ENCODE measurements at regions not wholly inside any gene's neighbourhood (a gene's known extent, or its start where the extent isn't known, plus 50 kb on each side); places are given as distances from the start of the nearest gene placed in this dataset.

DNA sequence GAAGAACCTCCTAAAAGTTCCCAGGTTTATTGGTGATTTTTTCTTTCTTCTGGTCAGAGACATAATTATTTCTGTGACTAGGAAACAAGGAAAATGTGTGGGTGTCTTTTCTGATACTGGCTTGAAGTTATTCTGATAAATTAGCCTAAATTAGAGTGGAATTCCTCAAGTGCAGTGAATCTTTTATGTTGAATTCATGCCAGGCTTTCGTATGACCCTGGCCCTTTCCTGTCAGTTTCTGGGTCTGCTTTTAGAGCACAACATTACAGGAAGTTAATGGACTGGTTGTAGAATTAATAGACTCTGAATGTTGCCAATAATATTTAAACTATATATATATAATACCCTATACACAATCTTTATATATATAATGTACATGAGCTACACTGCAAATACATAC lies 230.6 kb upstream of the KIAA1217 start:
- intact Hi-C loops (cut with micrococcal nuclease) (no loop called here), dilution Hi-C loops (cut with MboI; ENCODE audit: extremely low pct_ligation_motif_present, low sequenced_read_pairs) (no loop called here)
- H3K27ac ChIP-seq (ENCODE audit: insufficient read depth, low read depth, low read length), result no peak overlapping the region
- no peaks in the 10 kb centered on the region for H3K36me3 ChIP-seq (ENCODE audit: control insufficient read depth in 2 of 2, extremely low read depth in 1 of 2, insufficient read depth in 2 of 2, low read length in 2 of 2)
- POLR2A ChIA-PET, result no interaction called here
- H3K9ac ChIP-seq (replicated peaks; ENCODE audit: extremely low read depth, insufficient read depth, low read length), result no peak overlapping the region
- H3K79me2 ChIP-seq (ENCODE audit: control insufficient read depth, insufficient read depth, low read length), result no peaks in the 10 kb centered on the region
- H4K20me1 ChIP-seq (replicated peaks; ENCODE audit: control insufficient read depth, extremely low read depth, insufficient read depth, low read length), result no peaks in the 10 kb centered on the region
- BruUV-seq (replicated peaks), result no TSS peak
- no peak overlapping the region for H3K4me2 ChIP-seq (ENCODE audit: insufficient read depth, low read length)
- DNase-seq (ENCODE audit: low read depth, low spot score) (no peak), FAIRE-seq (no peak)
- no peak overlapping the region for H2AFZ ChIP-seq (ENCODE audit: low read depth, low read length)
- TF ChIP-seq EZH2 (IDR thresholded peaks at IDR 0.05; ENCODE audit: borderline replicate concordance, low read depth, low read length, severe bottlenecking) (no peak), GATA2 (IDR thresholded peaks at IDR 0.05; ENCODE audit: insufficient read depth, insufficient read length, low read depth, low read length) (no peak), MYC (IDR thresholded peaks at IDR 0.05; ENCODE audit: low read depth, low read length) (no peak), JUN (IDR thresholded peaks at IDR 0.05; ENCODE audit: borderline replicate concordance, insufficient read depth, insufficient read length, low read depth) (no peak), POLR2A (IDR thresholded peaks at IDR 0.05; ENCODE audit: low read depth, low read length) (no peak), FOS (IDR thresholded peaks at IDR 0.05; ENCODE audit: borderline replicate concordance, insufficient read depth, low read length) (no peak), POLR2AphosphoS5 (IDR thresholded peaks at IDR 0.05; ENCODE audit: insufficient read depth, low read depth, low read length) (no peak)
- TF ChIP-seq, protein P1, sequence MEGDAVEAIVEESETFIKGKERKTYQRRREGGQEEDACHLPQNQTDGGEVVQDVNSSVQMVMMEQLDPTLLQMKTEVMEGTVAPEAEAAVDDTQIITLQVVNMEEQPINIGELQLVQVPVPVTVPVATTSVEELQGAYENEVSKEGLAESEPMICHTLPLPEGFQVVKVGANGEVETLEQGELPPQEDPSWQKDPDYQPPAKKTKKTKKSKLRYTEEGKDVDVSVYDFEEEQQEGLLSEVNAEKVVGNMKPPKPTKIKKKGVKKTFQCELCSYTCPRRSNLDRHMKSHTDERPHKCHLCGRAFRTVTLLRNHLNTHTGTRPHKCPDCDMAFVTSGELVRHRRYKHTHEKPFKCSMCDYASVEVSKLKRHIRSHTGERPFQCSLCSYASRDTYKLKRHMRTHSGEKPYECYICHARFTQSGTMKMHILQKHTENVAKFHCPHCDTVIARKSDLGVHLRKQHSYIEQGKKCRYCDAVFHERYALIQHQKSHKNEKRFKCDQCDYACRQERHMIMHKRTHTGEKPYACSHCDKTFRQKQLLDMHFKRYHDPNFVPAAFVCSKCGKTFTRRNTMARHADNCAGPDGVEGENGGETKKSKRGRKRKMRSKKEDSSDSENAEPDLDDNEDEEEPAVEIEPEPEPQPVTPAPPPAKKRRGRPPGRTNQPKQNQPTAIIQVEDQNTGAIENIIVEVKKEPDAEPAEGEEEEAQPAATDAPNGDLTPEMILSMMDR (IDR thresholded peaks at IDR 0.05; ENCODE audit: extremely low read depth in 1 of 2, insufficient read depth in 1 of 2, low read depth in 1 of 2, low read length in 2 of 2), result no peak
- TF ChIP-seq, protein P2, sequence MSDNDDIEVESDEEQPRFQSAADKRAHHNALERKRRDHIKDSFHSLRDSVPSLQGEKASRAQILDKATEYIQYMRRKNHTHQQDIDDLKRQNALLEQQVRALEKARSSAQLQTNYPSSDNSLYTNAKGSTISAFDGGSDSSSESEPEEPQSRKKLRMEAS (IDR thresholded peaks at IDR 0.05; ENCODE audit: insufficient read depth, insufficient read length), result no peak
- H3K9me3 ChIP-seq (replicated peaks; ENCODE audit: control insufficient read depth, insufficient read depth, low read length), result no peaks in the 10 kb centered on the region
- H3K4me1 ChIP-seq (ENCODE audit: control insufficient read depth, extremely low read depth, insufficient read depth, low read length), result no peaks in the 10 kb centered on the region
- CTCF ChIA-PET, result no interaction called here
- no peak overlapping the region for H3K4me3 ChIP-seq (replicated peaks in 1 of 3; ENCODE audit: insufficient read depth in 1 of 3, low read depth in 1 of 3, low read length in 3 of 3)
- no peaks in the 10 kb centered on the region for H3K9me1 ChIP-seq (replicated peaks; ENCODE audit: control insufficient read depth, extremely low read depth, insufficient read depth, low read length)
- H3K27me3 ChIP-seq (ENCODE audit: control insufficient read depth in 2 of 2, insufficient read depth in 2 of 2, low read length in 2 of 2), result no peaks in the 10 kb centered on the region
